ENCODE measurements at regions not wholly inside any gene's neighbourhood (a gene's known extent, or its start where the extent isn't known, plus 50 kb on each side); places are given as distances from the start of the nearest gene placed in this dataset.

- H3K4me3 ChIP-seq = no peak overlapping the region
- 10% methylated on average over 6 of the region's 6 CpGs for WGBS (ENCODE audit: missing lambda C conversion rate)
- no peaks in the 10 kb centered on the region for H3K9me3 ChIP-seq
- no peak overlapping the region for H3K4me2 ChIP-seq
- FAIRE-seq = no peak
- no peak for ATAC-seq
- no peak for DNase-seq (ENCODE audit: low read depth in 1 of 2, low spot score in 1 of 2)
- H3K27ac ChIP-seq = no peak overlapping the region
- no peak for TF ChIP-seq CBX8 (IDR thresholded peaks at IDR 0.05)
- no peak for TF ChIP-seq HEYL (CRISPR knock-in tag; IDR thresholded peaks at IDR 0.05)
- ChIA-PET POLR2A (no interaction called here), CTCF (interaction anchor here (1.2 kb wide), 1 partner anchor 11 kb away, joined by 3 read pairs; no protein-coding TSS in a partner anchor)
- no peaks in the 10 kb centered on the region for H3K4me1 ChIP-seq
These were observed 71.6 kb downstream of the ASCL1 start for GRCh38 chr12:103028881-103029639.

DNA sequence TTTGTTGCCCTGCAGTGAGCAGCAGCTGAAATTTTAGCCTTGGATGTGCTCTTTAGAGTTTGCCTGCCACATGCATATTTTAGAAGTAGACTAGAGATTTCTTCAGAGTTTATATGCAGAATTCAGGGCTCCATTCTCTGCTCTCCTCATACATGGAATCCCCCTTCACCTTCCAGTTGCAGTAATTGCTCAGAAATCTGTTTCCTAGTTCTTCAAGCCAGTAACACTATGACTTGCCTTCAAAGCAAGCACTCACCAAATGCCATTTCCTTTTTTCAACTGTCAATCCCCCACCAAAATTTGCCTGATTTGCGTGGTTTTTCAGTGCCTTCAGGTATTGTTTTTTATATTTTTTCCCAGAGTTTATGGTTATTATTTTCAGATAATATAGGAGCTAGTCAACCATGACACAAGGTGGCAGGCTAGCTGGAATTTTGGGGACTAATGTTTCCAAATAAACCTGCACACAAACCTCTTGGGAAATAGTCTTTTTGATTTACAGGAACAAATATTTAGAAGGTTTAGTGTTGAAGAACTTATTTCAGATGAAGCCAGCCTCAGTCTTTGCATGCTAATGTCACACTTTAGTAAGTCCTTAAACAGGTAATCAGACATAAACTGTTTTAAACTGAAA, 79.2 kb downstream of the ASCL1 start:
- no peak for DNase-seq (ENCODE audit: low read depth in 1 of 2, low spot score in 1 of 2)
- no peak for FAIRE-seq

More for the DNA sequence above, 79.2 kb downstream of the ASCL1 start:
- Histone ChIP-seq H3K27ac (no peak overlapping the region), H3K9me3 (no peaks in the 10 kb centered on the region), H3K4me3 (no peak overlapping the region), H3K4me2 (no peak overlapping the region), H3K4me1 (no peaks in the 10 kb centered on the region)
- no peak for ATAC-seq
- ChIA-PET POLR2A (no interaction called here), CTCF (interaction anchor here (0.6 to 0.7 kb wide), 2 partner anchors 39 to 114 kb away, joined by 3 to 5 read pairs; no protein-coding TSS in a partner anchor)
- 0% methylated on average over 1 of the region's 1 CpG for WGBS (ENCODE audit: missing lambda C conversion rate)
- TF ChIP-seq KDM1A (IDR thresholded peaks at IDR 0.05; ENCODE audit: low read depth) (no peak), ESRRA (IDR thresholded peaks at IDR 0.05; ENCODE audit: borderline replicate concordance, low read length) (no peak), GATA3 (IDR thresholded peaks at IDR 0.05; ENCODE audit: borderline replicate concordance) (no peak), HES2 (IDR thresholded peaks at IDR 0.05) (no peak), MAX (IDR thresholded peaks at IDR 0.05) (no peak), POLR2AphosphoS2 (conservative IDR thresholded peaks at IDR 0.05; ENCODE audit: low read length) (no peak), CBX8 (IDR thresholded peaks at IDR 0.05) (no peak), PHF8 (IDR thresholded peaks at IDR 0.05; ENCODE audit: borderline replicate concordance, low read depth) (no peak), RARB (CRISPR knock-in tag; IDR thresholded peaks at IDR 0.05) (no peak), SMC3 (IDR thresholded peaks at IDR 0.05) (no peak), ZC3H11A (IDR thresholded peaks at IDR 0.05) (no peak), CHD2 (IDR thresholded peaks at IDR 0.05; ENCODE audit: low read length, partially characterized antibody) (no peak), ZFP36 (IDR thresholded peaks at IDR 0.05; ENCODE audit: borderline replicate concordance, partially characterized antibody) (no peak), MAZ (IDR thresholded peaks at IDR 0.05; ENCODE audit: borderline replicate concordance, low read depth, low read length) (no peak), RFX5 (IDR thresholded peaks at IDR 0.05) (no peak), FOSB (CRISPR knock-in tag; IDR thresholded peaks at IDR 0.05) (no peak), EP300 (IDR thresholded peaks at IDR 0.05) (no peak)
- TF ChIP-seq, protein P1, sequence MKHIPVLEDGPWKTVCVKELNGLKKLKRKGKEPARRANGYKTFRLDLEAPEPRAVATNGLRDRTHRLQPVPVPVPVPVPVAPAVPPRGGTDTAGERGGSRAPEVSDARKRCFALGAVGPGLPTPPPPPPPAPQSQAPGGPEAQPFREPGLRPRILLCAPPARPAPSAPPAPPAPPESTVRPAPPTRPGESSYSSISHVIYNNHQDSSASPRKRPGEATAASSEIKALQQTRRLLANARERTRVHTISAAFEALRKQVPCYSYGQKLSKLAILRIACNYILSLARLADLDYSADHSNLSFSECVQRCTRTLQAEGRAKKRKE (CRISPR knock-in tag; IDR thresholded peaks at IDR 0.05; ENCODE audit: low read depth) = no peak
- TF ChIP-seq, protein P2, sequence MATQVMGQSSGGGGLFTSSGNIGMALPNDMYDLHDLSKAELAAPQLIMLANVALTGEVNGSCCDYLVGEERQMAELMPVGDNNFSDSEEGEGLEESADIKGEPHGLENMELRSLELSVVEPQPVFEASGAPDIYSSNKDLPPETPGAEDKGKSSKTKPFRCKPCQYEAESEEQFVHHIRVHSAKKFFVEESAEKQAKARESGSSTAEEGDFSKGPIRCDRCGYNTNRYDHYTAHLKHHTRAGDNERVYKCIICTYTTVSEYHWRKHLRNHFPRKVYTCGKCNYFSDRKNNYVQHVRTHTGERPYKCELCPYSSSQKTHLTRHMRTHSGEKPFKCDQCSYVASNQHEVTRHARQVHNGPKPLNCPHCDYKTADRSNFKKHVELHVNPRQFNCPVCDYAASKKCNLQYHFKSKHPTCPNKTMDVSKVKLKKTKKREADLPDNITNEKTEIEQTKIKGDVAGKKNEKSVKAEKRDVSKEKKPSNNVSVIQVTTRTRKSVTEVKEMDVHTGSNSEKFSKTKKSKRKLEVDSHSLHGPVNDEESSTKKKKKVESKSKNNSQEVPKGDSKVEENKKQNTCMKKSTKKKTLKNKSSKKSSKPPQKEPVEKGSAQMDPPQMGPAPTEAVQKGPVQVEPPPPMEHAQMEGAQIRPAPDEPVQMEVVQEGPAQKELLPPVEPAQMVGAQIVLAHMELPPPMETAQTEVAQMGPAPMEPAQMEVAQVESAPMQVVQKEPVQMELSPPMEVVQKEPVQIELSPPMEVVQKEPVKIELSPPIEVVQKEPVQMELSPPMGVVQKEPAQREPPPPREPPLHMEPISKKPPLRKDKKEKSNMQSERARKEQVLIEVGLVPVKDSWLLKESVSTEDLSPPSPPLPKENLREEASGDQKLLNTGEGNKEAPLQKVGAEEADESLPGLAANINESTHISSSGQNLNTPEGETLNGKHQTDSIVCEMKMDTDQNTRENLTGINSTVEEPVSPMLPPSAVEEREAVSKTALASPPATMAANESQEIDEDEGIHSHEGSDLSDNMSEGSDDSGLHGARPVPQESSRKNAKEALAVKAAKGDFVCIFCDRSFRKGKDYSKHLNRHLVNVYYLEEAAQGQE (IDR thresholded peaks at IDR 0.05) = no peak
